ENCODE measurements at regions not wholly inside any gene's neighbourhood (a gene's known extent, or its start where the extent isn't known, plus 50 kb on each side); places are given as distances from the start of the nearest gene placed in this dataset.

DNA sequence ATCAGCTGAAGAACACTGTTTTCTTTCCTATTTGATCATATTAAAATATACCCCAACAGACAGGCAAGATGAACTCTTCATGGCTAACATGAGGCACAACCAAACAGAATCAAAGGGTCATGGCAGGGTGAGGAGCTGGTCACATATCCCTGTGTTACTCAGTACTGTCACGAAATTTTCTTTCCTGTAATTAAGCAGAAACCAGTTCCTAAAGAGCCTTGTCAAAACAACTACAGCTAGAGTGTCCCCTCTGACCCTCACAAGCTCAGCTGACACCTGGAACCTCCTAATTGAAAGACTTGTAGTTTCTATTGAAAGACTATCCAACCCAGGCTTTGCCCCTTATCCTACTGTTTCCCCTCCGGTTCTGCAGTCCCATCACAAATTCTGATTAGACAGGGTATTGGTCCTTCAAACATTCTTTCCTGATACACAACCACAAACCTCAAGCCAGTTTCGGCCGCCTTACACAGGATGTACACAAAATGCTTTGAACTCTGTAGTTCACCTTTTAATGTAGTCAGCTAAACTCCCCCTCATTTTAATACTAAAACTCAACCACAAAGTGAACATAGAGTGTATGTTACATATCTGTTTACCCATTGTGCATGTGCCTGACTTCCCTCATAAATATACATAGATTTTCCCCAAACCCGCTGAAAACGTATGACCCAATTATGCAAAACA is 651.9 kb downstream of the MRPL39 start:
- H3K4me1 ChIP-seq (ENCODE audit: control insufficient read depth, insufficient read depth, low read length): no peaks in the 10 kb centered on the region
- H3K9ac ChIP-seq (ENCODE audit: low read length): no peak overlapping the region
- no peaks in the 10 kb centered on the region for H3K36me3 ChIP-seq (ENCODE audit: control insufficient read depth, insufficient read depth, low read length)
- H3K27ac ChIP-seq (ENCODE audit: low read depth, low read length): no peak overlapping the region
- no peaks in the 10 kb centered on the region for H3K9me3 ChIP-seq (ENCODE audit: control insufficient read depth, insufficient read depth, low read depth, low read length)
- H3K4me3 ChIP-seq (ENCODE audit: low read depth, low read length): no peak overlapping the region
- H3K27me3 ChIP-seq (ENCODE audit: control insufficient read depth, insufficient read depth, low read length): no peaks in the 10 kb centered on the region

DNA sequence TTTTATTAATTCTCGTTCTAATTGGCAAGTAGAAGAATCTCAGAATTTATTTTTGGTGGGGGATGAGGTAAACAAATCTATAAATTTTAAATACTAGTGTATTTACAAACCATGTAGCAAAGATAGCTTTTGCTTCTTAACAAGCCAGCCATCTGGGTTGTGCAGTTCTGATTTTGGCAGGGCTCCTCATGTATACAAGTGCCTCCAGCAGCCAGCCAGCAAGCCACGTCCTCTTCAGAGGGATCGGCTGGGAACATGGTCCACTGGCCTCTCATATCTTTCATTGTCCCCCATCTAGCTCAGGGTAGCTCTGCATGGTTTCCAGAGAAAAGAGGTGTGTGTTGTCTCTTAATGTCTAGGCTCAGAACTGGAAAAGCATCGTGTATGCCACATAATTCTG is 659.1 kb downstream of the MRPL39 start:
- no peaks in the 10 kb centered on the region for H3K36me3 ChIP-seq (ENCODE audit: control insufficient read depth, insufficient read depth, low read length)
- H3K27ac ChIP-seq (ENCODE audit: low read depth, low read length): no peak overlapping the region
- no peak overlapping the region for H3K4me3 ChIP-seq (ENCODE audit: low read depth, low read length)
- H3K9me3 ChIP-seq (ENCODE audit: control insufficient read depth, insufficient read depth, low read depth, low read length): no peaks in the 10 kb centered on the region
- no peaks in the 10 kb centered on the region for H3K27me3 ChIP-seq (ENCODE audit: control insufficient read depth, insufficient read depth, low read length)
- H3K4me1 ChIP-seq (ENCODE audit: control insufficient read depth, insufficient read depth, low read length): 0 out of 2 replicates have a peak, but pooled peaks cover under 1% of the 10 kb centered on the region
- H3K9ac ChIP-seq (ENCODE audit: low read length): no peak overlapping the region

DNA sequence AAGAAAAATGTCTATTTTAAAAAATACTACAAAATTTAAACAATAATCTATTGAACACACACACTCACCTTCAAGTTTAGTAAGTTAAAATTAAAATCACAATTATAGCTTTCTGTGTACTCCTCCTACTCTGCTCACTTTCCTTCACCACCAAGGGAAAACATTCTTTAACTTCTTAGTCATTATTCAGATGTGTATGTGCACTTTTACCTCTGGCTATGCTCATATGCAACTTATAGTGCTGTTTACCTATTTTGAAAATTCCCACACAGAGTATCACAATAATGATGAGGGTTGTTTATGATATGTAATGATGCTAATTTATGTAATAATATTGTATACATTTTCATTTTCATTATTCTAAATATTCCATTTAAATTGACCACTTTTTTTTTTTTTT is 661.4 kb downstream of the MRPL39 start:
- Histone ChIP-seq H3K4me3 (ENCODE audit: low read depth, low read length) (no peak overlapping the region), H3K36me3 (ENCODE audit: control insufficient read depth, insufficient read depth, low read length) (no peaks in the 10 kb centered on the region), H3K27me3 (ENCODE audit: control insufficient read depth, insufficient read depth, low read length) (no peaks in the 10 kb centered on the region), H3K9me3 (ENCODE audit: control insufficient read depth, insufficient read depth, low read depth, low read length) (no peaks in the 10 kb centered on the region), H3K27ac (ENCODE audit: low read depth, low read length) (no peak overlapping the region), H3K9ac (ENCODE audit: low read length) (no peak overlapping the region), H3K4me1 (ENCODE audit: control insufficient read depth, insufficient read depth, low read length) (0 out of 2 replicates have a peak, but pooled peaks cover 10% of the 10 kb centered on the region)

DNA sequence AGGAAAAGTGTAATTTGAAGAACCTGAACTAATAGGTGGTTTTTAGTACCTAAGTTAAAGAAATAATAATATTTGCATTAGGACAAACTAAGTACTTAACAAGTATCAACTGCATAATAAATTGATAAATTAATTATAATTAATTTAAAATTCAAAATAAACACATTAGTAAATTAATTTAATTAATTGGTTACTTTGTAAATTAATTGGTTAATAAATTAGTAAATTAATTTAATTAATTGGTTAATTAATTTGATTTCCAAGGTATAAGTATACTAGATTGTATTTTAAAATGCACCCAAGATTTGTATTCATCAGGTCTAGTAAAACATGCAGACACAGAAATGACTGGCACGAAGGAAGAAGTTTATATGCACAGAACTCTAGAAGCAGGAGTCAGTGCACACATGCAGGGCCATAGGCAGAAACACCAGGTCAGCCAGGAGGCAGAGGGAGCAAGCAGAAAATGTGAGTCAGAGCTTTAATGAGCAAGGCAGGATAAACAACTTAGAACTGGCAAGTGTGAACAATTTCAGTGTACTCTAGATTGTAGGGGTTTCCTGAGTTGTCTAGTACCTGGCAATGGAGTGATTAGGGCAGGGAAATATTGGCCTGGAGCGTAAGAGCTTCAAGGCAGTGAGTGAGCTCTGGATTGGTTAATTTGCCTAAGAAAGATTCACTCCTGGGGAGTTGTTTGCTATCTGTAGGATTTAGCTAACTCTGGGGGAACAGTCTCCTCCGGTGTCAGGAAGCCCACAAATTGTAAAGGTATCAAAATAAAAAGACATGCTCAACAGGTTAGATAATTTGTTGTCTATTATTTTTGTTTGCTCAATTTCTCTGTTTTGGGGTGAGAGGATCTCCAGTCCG is 665.7 kb downstream of the MRPL39 start:
- Histone ChIP-seq H3K4me1 (ENCODE audit: control insufficient read depth, insufficient read depth, low read length) (0 out of 2 replicates have a peak, but pooled peaks cover 10% of the 10 kb centered on the region), H3K27ac (ENCODE audit: low read depth, low read length) (no peak overlapping the region), H3K27me3 (ENCODE audit: control insufficient read depth, insufficient read depth, low read length) (no peaks in the 10 kb centered on the region), H3K9ac (ENCODE audit: low read length) (no peak overlapping the region), H3K9me3 (ENCODE audit: control insufficient read depth, insufficient read depth, low read depth, low read length) (no peaks in the 10 kb centered on the region), H3K4me3 (ENCODE audit: low read depth, low read length) (no peak overlapping the region), H3K36me3 (ENCODE audit: control insufficient read depth, insufficient read depth, low read length) (no peaks in the 10 kb centered on the region)

DNA sequence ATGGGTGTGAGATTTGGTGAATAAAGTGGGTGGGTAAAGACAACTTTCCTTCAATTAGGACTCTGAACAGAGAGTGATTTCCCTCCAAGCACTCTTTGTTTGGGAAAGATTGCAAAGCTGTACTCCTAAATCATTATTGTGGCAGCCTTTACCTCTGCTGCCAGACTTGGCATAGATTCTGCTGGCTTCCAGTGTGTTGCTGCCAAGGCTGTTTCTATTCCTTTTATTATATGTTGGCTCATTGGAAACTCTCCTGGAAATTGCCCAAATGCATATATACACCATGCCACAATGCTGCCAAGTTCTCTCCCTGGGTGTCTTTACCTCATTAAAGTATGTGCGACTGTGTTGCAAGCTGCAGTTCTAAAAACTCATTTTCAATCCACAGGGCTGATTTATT is 668.0 kb downstream of the MRPL39 start:
- Histone ChIP-seq H3K36me3 (ENCODE audit: control insufficient read depth, insufficient read depth, low read length) (no peaks in the 10 kb centered on the region), H3K27ac (ENCODE audit: low read depth, low read length) (no peak overlapping the region), H3K9ac (ENCODE audit: low read length) (no peak overlapping the region), H3K9me3 (ENCODE audit: control insufficient read depth, insufficient read depth, low read depth, low read length) (no peaks in the 10 kb centered on the region), H3K4me3 (ENCODE audit: low read depth, low read length) (no peak overlapping the region), H3K27me3 (ENCODE audit: control insufficient read depth, insufficient read depth, low read length) (no peaks in the 10 kb centered on the region), H3K4me1 (ENCODE audit: control insufficient read depth, insufficient read depth, low read length) (0 out of 2 replicates have a peak, but pooled peaks cover 10% of the 10 kb centered on the region)

DNA sequence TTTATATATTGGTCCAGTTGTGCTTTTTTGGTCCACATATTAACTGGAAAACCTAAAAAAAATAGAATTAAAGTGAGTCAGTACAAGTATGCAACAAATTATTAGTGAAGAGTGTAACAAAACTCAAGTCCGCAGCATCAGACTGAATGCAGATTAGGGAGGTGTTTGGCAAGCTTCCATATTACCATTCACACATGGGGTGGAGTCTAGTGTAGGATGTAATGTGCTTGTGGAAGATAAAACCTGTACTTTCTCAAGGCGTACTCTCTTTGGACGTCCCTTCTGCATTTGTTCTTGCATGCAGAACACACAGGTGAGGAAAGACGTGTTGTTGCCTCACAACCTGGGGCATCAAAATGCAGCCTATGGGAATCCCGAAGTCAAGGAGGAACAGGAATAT is 668.7 kb downstream of the MRPL39 start:
- Histone ChIP-seq H3K27ac (ENCODE audit: low read depth, low read length) (no peak overlapping the region), H3K36me3 (ENCODE audit: control insufficient read depth, insufficient read depth, low read length) (no peaks in the 10 kb centered on the region), H3K9me3 (ENCODE audit: control insufficient read depth, insufficient read depth, low read depth, low read length) (no peaks in the 10 kb centered on the region), H3K4me3 (ENCODE audit: low read depth, low read length) (no peak overlapping the region), H3K27me3 (ENCODE audit: control insufficient read depth, insufficient read depth, low read length) (no peaks in the 10 kb centered on the region), H3K4me1 (ENCODE audit: control insufficient read depth, insufficient read depth, low read length) (0 out of 2 replicates have a peak, but pooled peaks cover 10% of the 10 kb centered on the region), H3K9ac (ENCODE audit: low read length) (no peak overlapping the region)

DNA sequence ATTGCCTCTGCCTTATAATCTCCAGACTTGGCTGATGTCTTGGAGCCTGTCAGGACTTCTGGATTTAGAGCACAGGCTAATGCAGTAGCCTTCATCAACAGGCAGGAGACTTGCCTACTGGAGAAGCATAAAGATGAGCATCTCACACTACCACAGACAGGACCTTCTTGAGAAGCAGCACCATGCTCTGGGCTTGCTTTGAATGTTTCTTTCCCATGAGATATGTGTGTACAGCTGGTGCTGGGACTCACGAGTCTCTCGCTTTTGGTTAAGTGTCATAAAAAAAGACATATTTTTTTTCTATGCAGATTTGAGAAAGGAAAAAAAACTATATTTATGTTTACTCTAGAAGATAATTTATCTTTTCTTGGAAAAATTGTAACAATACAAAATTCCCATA is 671.3 kb downstream of the MRPL39 start:
- Histone ChIP-seq H3K9me3 (ENCODE audit: control insufficient read depth, insufficient read depth, low read depth, low read length) (no peaks in the 10 kb centered on the region), H3K9ac (ENCODE audit: low read length) (no peak overlapping the region), H3K4me1 (ENCODE audit: control insufficient read depth, insufficient read depth, low read length) (no peaks in the 10 kb centered on the region), H3K36me3 (ENCODE audit: control insufficient read depth, insufficient read depth, low read length) (no peaks in the 10 kb centered on the region), H3K27ac (ENCODE audit: low read depth, low read length) (no peak overlapping the region), H3K4me3 (ENCODE audit: low read depth, low read length) (no peak overlapping the region), H3K27me3 (ENCODE audit: control insufficient read depth, insufficient read depth, low read length) (no peaks in the 10 kb centered on the region)

DNA sequence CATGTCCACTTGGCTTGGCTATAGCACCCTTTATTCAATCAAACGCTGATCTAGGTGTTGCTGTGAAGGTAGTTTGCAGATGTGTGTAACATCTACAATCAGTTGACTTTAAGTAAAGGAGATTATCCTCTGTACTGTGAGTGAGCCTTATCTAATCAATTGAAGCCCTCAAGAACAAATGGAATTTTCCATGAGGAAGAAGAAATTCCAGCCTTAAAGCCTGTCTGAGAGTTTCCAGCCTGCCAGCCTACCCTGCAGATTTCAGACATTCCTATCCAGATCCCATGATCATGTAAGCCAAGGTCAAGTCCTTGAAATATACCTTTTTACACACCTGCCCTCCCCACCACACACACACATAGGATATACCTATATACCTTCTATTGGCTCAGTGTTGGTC is 696.7 kb downstream of the MRPL39 start:
- Histone ChIP-seq H3K27me3 (ENCODE audit: control insufficient read depth, insufficient read depth, low read length) (no peaks in the 10 kb centered on the region), H3K9ac (ENCODE audit: low read length) (no peak overlapping the region), H3K9me3 (ENCODE audit: control insufficient read depth, insufficient read depth, low read depth, low read length) (no peaks in the 10 kb centered on the region), H3K4me3 (ENCODE audit: low read depth, low read length) (no peak overlapping the region), H3K27ac (ENCODE audit: low read depth, low read length) (no peak overlapping the region), H3K4me1 (ENCODE audit: control insufficient read depth, insufficient read depth, low read length) (no peaks in the 10 kb centered on the region; the same call in 1 of the 2 replicates), H3K36me3 (ENCODE audit: control insufficient read depth, insufficient read depth, low read length) (no peaks in the 10 kb centered on the region)

DNA sequence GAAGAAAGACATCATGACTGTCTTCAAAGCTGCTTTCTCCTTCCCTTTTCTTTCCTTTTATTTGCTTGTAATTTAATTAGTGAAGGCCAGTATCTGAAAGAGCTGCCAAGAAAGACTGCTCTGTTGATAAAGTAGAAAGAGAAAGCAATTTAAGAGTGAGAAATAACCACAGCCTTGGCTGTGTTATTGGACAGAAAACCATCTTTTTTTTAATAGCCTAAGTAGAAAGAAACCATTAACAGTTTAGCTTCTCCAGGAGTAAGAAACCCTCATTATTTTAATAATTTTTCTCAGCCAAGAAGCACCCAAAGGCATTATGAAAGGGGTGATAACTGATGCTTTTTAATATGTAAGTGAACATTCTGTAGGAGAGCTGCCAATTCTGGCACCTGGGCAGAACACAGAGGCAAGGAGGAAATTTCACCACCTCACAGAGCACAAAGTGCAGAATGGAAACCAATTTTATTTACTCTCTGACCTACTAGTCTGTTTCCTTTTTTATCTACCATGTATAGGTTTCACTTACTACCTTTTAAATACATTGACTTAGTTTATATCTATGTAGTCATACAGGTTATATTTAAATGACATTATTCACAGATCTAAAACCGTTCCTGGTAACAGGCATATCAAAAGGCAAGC is 703.2 kb downstream of the MRPL39 start:
- H3K36me3 ChIP-seq (ENCODE audit: control insufficient read depth, insufficient read depth, low read length): no peaks in the 10 kb centered on the region
- no peak overlapping the region for H3K4me3 ChIP-seq (ENCODE audit: low read depth, low read length)
- H3K9ac ChIP-seq (ENCODE audit: low read length): no peak overlapping the region
- H3K4me1 ChIP-seq (ENCODE audit: control insufficient read depth, insufficient read depth, low read length): peaks cover 6% of the 10 kb centered on the region; the same call in 1 of the 2 replicates
- no peak overlapping the region for H3K27ac ChIP-seq (ENCODE audit: low read depth, low read length)
- H3K9me3 ChIP-seq (ENCODE audit: control insufficient read depth, insufficient read depth, low read depth, low read length): no peaks in the 10 kb centered on the region
- no peaks in the 10 kb centered on the region for H3K27me3 ChIP-seq (ENCODE audit: control insufficient read depth, insufficient read depth, low read length)

DNA sequence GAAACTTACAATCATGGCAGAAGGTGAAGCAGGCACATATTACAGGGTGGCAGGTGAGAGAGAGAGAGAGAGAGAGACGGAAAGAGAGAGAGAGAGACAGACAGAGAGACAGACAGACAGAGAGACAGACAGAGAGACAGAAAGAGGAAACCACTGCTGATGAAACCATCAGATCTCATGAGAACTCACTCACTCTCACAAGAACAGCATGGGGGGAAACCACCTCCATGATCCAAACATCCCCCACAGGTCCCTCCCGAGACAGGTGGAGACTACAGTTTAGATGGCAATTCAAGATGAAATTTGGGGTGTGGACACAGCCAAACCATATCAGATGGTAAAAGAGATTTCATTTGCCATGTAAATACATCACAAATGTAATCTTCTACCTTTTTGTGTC is 708.1 kb downstream of the MRPL39 start:
- H3K27me3 ChIP-seq (ENCODE audit: control insufficient read depth, insufficient read depth, low read length): no peaks in the 10 kb centered on the region
- no peak overlapping the region for H3K4me3 ChIP-seq (ENCODE audit: low read depth, low read length)
- no peak overlapping the region for H3K9ac ChIP-seq (ENCODE audit: low read length)
- H3K36me3 ChIP-seq (ENCODE audit: control insufficient read depth, insufficient read depth, low read length): no peaks in the 10 kb centered on the region
- peaks cover 6% of the 10 kb centered on the region; the same call in 1 of the 2 replicates for H3K4me1 ChIP-seq (ENCODE audit: control insufficient read depth, insufficient read depth, low read length)
- no peaks in the 10 kb centered on the region for H3K9me3 ChIP-seq (ENCODE audit: control insufficient read depth, insufficient read depth, low read depth, low read length)
- no peak overlapping the region for H3K27ac ChIP-seq (ENCODE audit: low read depth, low read length)

DNA sequence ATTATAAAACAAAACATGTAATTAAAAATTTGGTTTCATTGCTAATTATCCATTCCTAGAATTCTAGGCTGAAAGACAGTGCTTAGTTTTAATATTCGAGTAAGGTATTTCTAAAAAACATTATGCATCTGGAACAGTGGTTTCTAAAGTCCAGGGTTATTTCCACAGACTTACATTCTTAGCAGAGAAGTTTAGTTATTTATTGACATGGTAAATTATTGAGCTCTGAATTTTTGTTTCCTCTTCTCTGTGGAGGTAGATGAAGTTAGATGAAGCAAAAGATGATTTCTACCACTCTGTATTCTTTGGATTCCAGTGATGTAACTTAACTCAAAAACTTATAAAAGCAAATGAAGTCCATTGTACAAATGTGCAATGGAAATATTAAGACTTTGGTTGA is 709.4 kb downstream of the MRPL39 start:
- Histone ChIP-seq H3K27ac (ENCODE audit: low read depth, low read length) (no peak overlapping the region), H3K4me3 (ENCODE audit: low read depth, low read length) (no peak overlapping the region), H3K36me3 (ENCODE audit: control insufficient read depth, insufficient read depth, low read length) (no peaks in the 10 kb centered on the region)

More for the DNA sequence above, 709.4 kb downstream of the MRPL39 start:
- Histone ChIP-seq H3K9ac (ENCODE audit: low read length) (no peak overlapping the region), H3K4me1 (ENCODE audit: control insufficient read depth, insufficient read depth, low read length) (peaks cover 6% of the 10 kb centered on the region; the same call in 1 of the 2 replicates), H3K9me3 (ENCODE audit: control insufficient read depth, insufficient read depth, low read depth, low read length) (no peaks in the 10 kb centered on the region), H3K27me3 (ENCODE audit: control insufficient read depth, insufficient read depth, low read length) (no peaks in the 10 kb centered on the region)

Data from HUES6 (cell line).